ENCODE measurements at regions not wholly inside any gene's neighbourhood (a gene's known extent, or its start where the extent isn't known, plus 50 kb on each side); places are given as distances from the start of the nearest gene placed in this dataset.

DNA sequence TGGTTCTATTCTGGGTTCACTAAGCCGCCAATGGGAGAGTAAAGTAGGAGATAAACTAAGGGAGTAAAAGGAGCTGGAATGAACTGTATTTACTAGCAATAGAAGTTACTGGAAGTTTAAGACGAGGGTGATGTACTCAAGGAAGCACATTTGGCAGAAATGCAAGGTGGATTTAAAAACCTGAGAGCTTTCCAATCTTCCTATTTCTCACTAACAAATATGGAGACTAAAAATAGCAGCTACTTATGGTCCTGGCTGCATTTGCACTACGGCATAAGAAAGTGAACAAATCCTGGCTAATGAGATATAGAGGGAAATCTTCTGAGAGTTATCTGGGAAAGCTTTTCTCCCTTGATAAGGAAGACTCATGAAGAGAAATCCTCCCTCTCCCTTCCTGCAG is 153.4 kb downstream of the TMEM161B start:
- Histone ChIP-seq H3K27me3 (ENCODE audit: insufficient read depth, low read depth, low read length) (no peaks in the 10 kb centered on the region), H3K79me2 (replicated peaks; ENCODE audit: insufficient read depth, low read length) (no peaks in the 10 kb centered on the region), H3F3A (ENCODE audit: insufficient read depth, low read length, poor library complexity, severe bottlenecking) (no peaks in the 10 kb centered on the region), H3K4me3 (ENCODE audit: low read length) (no peak overlapping the region), H3K4me2 (ENCODE audit: low read length) (no peak overlapping the region), H3K9ac (ENCODE audit: low read length) (no peak overlapping the region), H3K9me3 (ENCODE audit: low read length) (no peaks in the 10 kb centered on the region), H3K9me2 (ENCODE audit: insufficient read depth, low read length) (no peaks in the 10 kb centered on the region), H3K36me3 (ENCODE audit: insufficient read depth, low read length) (no peaks in the 10 kb centered on the region), H2AFZ (ENCODE audit: low read depth, low read length) (no peak overlapping the region), H4K20me1 (ENCODE audit: insufficient read depth) (no peaks in the 10 kb centered on the region), H3K27ac (ENCODE audit: low read length) (no peak overlapping the region)
- TF ChIP-seq CTCF (IDR thresholded peaks at IDR 0.05; ENCODE audit: poor library complexity, severe bottlenecking) (no peak), MXI1 (conservative IDR thresholded peaks at IDR 0.05; ENCODE audit: poor library complexity, severe bottlenecking) (no peak), RAD21 (conservative IDR thresholded peaks at IDR 0.05) (no peak), EP300 (conservative IDR thresholded peaks at IDR 0.05; ENCODE audit: poor library complexity, severe bottlenecking) (no peak), EZH2 (IDR thresholded peaks at IDR 0.05; ENCODE audit: borderline replicate concordance, insufficient read depth, low read length, poor library complexity, severe bottlenecking) (no peak), SMC3 (conservative IDR thresholded peaks at IDR 0.05; ENCODE audit: poor library complexity) (no peak), TAF1 (IDR thresholded peaks at IDR 0.05; ENCODE audit: low read depth) (no peak), POLR2AphosphoS5 (IDR thresholded peaks at IDR 0.05) (no peak)
- TF ChIP-seq, protein P1, sequence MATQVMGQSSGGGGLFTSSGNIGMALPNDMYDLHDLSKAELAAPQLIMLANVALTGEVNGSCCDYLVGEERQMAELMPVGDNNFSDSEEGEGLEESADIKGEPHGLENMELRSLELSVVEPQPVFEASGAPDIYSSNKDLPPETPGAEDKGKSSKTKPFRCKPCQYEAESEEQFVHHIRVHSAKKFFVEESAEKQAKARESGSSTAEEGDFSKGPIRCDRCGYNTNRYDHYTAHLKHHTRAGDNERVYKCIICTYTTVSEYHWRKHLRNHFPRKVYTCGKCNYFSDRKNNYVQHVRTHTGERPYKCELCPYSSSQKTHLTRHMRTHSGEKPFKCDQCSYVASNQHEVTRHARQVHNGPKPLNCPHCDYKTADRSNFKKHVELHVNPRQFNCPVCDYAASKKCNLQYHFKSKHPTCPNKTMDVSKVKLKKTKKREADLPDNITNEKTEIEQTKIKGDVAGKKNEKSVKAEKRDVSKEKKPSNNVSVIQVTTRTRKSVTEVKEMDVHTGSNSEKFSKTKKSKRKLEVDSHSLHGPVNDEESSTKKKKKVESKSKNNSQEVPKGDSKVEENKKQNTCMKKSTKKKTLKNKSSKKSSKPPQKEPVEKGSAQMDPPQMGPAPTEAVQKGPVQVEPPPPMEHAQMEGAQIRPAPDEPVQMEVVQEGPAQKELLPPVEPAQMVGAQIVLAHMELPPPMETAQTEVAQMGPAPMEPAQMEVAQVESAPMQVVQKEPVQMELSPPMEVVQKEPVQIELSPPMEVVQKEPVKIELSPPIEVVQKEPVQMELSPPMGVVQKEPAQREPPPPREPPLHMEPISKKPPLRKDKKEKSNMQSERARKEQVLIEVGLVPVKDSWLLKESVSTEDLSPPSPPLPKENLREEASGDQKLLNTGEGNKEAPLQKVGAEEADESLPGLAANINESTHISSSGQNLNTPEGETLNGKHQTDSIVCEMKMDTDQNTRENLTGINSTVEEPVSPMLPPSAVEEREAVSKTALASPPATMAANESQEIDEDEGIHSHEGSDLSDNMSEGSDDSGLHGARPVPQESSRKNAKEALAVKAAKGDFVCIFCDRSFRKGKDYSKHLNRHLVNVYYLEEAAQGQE (IDR thresholded peaks at IDR 0.05; ENCODE audit: borderline replicate concordance) = no peak

- H3K9ac ChIP-seq (ENCODE audit: low read length) = no peak overlapping the region
- no peak for TF ChIP-seq EP300 (conservative IDR thresholded peaks at IDR 0.05; ENCODE audit: poor library complexity, severe bottlenecking)
These were observed 155.2 kb downstream of the TMEM161B start for GRCh38 chr5:88113429-88113828.

GRCh38 chr5:88109818-88110217 is 158.8 kb downstream of the TMEM161B start:
- Histone ChIP-seq H3K79me2 (replicated peaks; ENCODE audit: insufficient read depth, low read length) (no peaks in the 10 kb centered on the region), H3K9ac (ENCODE audit: low read length) (no peak overlapping the region), H3K27ac (ENCODE audit: low read length) (no peak overlapping the region), H4K20me1 (ENCODE audit: insufficient read depth) (no peaks in the 10 kb centered on the region), H3K4me2 (ENCODE audit: low read length) (no peak overlapping the region), H3K9me2 (ENCODE audit: insufficient read depth, low read length) (no peaks in the 10 kb centered on the region), H2AFZ (ENCODE audit: low read depth, low read length) (no peak overlapping the region), H3K36me3 (ENCODE audit: insufficient read depth, low read length) (no peaks in the 10 kb centered on the region), H3K9me3 (ENCODE audit: low read length) (no peaks in the 10 kb centered on the region), H3K4me3 (ENCODE audit: low read length) (no peak overlapping the region), H3K27me3 (ENCODE audit: insufficient read depth, low read depth, low read length) (no peaks in the 10 kb centered on the region), H3F3A (ENCODE audit: insufficient read depth, low read length, poor library complexity, severe bottlenecking) (no peaks in the 10 kb centered on the region)
- TF ChIP-seq RAD21 (conservative IDR thresholded peaks at IDR 0.05) (no peak), EP300 (conservative IDR thresholded peaks at IDR 0.05; ENCODE audit: poor library complexity, severe bottlenecking) (no peak), POLR2AphosphoS5 (IDR thresholded peaks at IDR 0.05) (no peak), SMC3 (conservative IDR thresholded peaks at IDR 0.05; ENCODE audit: poor library complexity) (no peak), MXI1 (conservative IDR thresholded peaks at IDR 0.05; ENCODE audit: poor library complexity, severe bottlenecking) (no peak)
- TF ChIP-seq, protein P1 (IDR thresholded peaks at IDR 0.05; ENCODE audit: borderline replicate concordance) = no peak

More at GRCh38 chr5:88113429-88113828, 155.2 kb downstream of the TMEM161B start:
- Histone ChIP-seq H3K36me3 (ENCODE audit: insufficient read depth, low read length) (no peaks in the 10 kb centered on the region), H3K4me2 (ENCODE audit: low read length) (no peak overlapping the region), H2AFZ (ENCODE audit: low read depth, low read length) (no peak overlapping the region), H3K27ac (ENCODE audit: low read length) (no peak overlapping the region), H3K27me3 (ENCODE audit: insufficient read depth, low read depth, low read length) (no peaks in the 10 kb centered on the region), H3K9me3 (ENCODE audit: low read length) (no peaks in the 10 kb centered on the region), H3K4me3 (ENCODE audit: low read length) (no peak overlapping the region), H4K20me1 (ENCODE audit: insufficient read depth) (no peaks in the 10 kb centered on the region), H3F3A (ENCODE audit: insufficient read depth, low read length, poor library complexity, severe bottlenecking) (no peaks in the 10 kb centered on the region), H3K9me2 (ENCODE audit: insufficient read depth, low read length) (no peaks in the 10 kb centered on the region), H3K79me2 (replicated peaks; ENCODE audit: insufficient read depth, low read length) (no peaks in the 10 kb centered on the region)

Measured in neural cell (in vitro differentiated cells).